ENCODE measurements at regions not wholly inside any gene's neighbourhood (a gene's known extent, or its start where the extent isn't known, plus 50 kb on each side); places are given as distances from the start of the nearest gene placed in this dataset.

DNA sequence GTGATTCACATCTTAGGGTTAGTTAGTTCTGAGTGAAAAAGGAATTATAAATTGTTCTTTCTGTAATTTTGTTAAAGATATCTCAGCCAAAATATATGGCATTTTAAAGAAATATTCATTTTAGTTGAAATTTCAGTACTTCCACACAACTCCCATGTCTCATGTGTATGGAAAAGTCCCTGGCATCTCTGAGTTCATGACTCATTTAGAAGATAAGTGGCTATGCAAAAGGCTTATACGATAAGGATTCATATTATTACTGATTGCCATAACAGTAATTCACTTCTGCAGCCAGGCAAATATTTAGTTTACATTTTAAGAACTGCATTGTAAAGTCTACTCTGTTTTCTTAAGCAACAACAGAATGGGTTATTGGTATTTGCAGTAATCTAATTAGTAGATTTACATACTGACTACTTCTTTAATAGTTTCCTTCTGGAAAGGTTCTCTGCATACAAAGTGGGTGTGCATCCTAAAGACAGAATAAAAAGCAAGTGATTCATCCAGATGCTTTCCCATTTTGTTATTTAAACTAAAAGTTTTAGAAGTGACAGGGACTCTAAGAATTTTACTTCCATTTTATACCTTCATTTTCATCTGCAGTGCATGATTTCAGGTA, 682.4 kb upstream of the PABPC4L start:
- Histone ChIP-seq H3K36me3 (no peaks in the 10 kb centered on the region), H3K27ac (no peak overlapping the region), H3K4me3 (no peak overlapping the region), H3K9me3 (no peaks in the 10 kb centered on the region), H3K27me3 (no peaks in the 10 kb centered on the region), H3K4me1 (no peaks in the 10 kb centered on the region)
- TF ChIP-seq, protein P1, sequence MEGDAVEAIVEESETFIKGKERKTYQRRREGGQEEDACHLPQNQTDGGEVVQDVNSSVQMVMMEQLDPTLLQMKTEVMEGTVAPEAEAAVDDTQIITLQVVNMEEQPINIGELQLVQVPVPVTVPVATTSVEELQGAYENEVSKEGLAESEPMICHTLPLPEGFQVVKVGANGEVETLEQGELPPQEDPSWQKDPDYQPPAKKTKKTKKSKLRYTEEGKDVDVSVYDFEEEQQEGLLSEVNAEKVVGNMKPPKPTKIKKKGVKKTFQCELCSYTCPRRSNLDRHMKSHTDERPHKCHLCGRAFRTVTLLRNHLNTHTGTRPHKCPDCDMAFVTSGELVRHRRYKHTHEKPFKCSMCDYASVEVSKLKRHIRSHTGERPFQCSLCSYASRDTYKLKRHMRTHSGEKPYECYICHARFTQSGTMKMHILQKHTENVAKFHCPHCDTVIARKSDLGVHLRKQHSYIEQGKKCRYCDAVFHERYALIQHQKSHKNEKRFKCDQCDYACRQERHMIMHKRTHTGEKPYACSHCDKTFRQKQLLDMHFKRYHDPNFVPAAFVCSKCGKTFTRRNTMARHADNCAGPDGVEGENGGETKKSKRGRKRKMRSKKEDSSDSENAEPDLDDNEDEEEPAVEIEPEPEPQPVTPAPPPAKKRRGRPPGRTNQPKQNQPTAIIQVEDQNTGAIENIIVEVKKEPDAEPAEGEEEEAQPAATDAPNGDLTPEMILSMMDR (IDR thresholded peaks at IDR 0.05), result no peak
- DNase-seq (no peak), ATAC-seq (no peak)
- intact Hi-C loops (cut with DNase I), result no loop called here

GRCh38 chr4:134879019-134879418, 677.4 kb upstream of the PABPC4L start:
- Histone ChIP-seq H3K9me3 (no peaks in the 10 kb centered on the region), H3K4me3 (no peak overlapping the region), H3K36me3 (no peaks in the 10 kb centered on the region), H3K27me3 (no peaks in the 10 kb centered on the region), H3K4me1 (no peaks in the 10 kb centered on the region), H3K27ac (no peak overlapping the region)
- DNase-seq (no peak), ATAC-seq (no peak)
- TF ChIP-seq, protein P1 (IDR thresholded peaks at IDR 0.05), result no peak
- intact Hi-C loops (cut with DNase I), result no loop called here

DNA sequence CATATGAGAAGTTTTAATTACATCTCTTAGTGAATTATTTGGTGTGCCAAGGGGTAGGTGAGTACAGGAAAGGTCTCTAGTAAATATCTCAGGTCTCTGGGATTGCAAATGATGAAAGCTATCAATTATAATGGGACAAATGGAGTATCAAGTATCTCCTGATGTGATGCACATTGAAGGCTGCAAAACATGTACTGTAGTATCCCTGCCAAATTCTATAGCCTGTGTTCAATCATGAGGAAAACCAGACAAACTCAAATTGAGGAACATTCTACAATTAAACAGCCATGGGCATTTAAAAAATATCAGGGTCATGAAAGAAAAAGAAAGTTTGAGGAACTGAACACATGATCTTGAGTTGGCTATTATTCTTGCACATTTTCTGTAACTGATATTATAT, 665.4 kb upstream of the PABPC4L start:
- ATAC-seq (no peak), DNase-seq (no peak)
- H3K36me3 ChIP-seq, result no peaks in the 10 kb centered on the region
- no peaks in the 10 kb centered on the region for H3K27me3 ChIP-seq
- H3K4me3 ChIP-seq, result no peak overlapping the region
- no peaks in the 10 kb centered on the region for H3K4me1 ChIP-seq
- H3K9me3 ChIP-seq, result no peaks in the 10 kb centered on the region
- intact Hi-C loops (cut with DNase I), result no loop called here
- no peak overlapping the region for H3K27ac ChIP-seq
- TF ChIP-seq, protein P1 (IDR thresholded peaks at IDR 0.05), result no peak

DNA sequence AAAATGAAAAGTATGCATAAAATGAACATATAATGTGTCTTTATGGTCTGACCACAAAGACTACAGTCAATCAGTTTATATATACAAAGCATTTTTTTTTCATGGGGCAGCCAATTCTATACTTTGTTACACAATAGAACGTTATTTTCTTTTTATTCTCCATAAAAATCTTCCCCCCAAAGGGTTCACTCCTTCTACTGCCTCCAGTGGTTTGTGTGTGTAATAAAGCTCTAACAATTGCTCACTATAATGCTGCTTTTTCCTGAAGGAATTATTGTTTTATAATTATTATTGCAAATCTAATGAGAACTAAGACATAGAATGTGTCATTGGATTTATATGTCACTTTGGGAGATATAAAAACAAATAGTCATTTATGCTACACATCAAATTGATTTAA, 664.1 kb upstream of the PABPC4L start:
- intact Hi-C loops (cut with DNase I), result no loop called here
- no peaks in the 10 kb centered on the region for H3K9me3 ChIP-seq
- TF ChIP-seq, protein P1 (IDR thresholded peaks at IDR 0.05), result no peak
- no peak overlapping the region for H3K27ac ChIP-seq
- ATAC-seq (no peak), DNase-seq (no peak)
- no peaks in the 10 kb centered on the region for H3K4me1 ChIP-seq
- no peaks in the 10 kb centered on the region for H3K36me3 ChIP-seq
- no peaks in the 10 kb centered on the region for H3K27me3 ChIP-seq
- H3K4me3 ChIP-seq, result no peak overlapping the region

- intact Hi-C loops (cut with DNase I), result no loop called here
These were observed 660.5 kb upstream of the PABPC4L start for GRCh38 chr4:134862116-134862515.

More at GRCh38 chr4:134862116-134862515, 660.5 kb upstream of the PABPC4L start:
- TF ChIP-seq, protein P1 (IDR thresholded peaks at IDR 0.05), result no peak
- DNase-seq (no peak), ATAC-seq (no peak)
- H3K4me3 ChIP-seq, result no peak overlapping the region
- no peaks in the 10 kb centered on the region for H3K27me3 ChIP-seq
- no peak overlapping the region for H3K27ac ChIP-seq
- no peaks in the 10 kb centered on the region for H3K9me3 ChIP-seq
- H3K36me3 ChIP-seq, result no peaks in the 10 kb centered on the region
- H3K4me1 ChIP-seq, result no peaks in the 10 kb centered on the region
